Fibroblast of skin of scalp (primary cell): ENCODE measurements at regions not wholly inside any gene's neighbourhood (a gene's known extent, or its start where the extent isn't known, plus 50 kb on each side); places are given as distances from the start of the nearest gene placed in this dataset.

ENCODE experiments used
- DNase-seq: peaks from one replicate; pipeline ENCODE4 v3.0.0-alpha.2; 2013

DNA sequence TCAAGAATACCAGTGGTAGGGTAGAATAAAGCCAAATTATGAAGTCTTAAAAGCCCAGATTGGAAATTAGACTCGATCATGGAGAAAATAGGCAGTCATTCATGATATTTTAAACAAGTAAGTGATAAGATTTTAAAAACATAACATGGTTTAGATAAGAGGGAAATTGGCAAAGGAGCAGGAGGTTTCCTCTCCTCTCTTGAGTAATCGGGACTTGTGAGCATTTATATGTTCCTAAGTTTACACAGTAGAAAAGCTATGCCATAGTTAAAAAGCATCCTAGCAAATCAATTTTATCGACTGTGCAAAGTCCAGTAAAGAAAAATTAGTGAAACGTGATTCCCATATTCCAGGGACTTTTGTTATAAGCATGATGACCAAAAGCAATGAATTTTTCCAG lies 313.2 kb downstream of the AHR start:
- no peak for DNase-seq

- no peak for DNase-seq
Observed at GRCh38 chr7:17613338-17614041, 315.0 kb downstream of the AHR start.

- no peak for DNase-seq
Observed at GRCh38 chr7:17617380-17617779, 318.9 kb downstream of the AHR start.

GRCh38 chr7:17617857-17618651 lies 319.6 kb downstream of the AHR start:
- no peak for DNase-seq

- no peak for DNase-seq
Observed at GRCh38 chr7:17618652-17618974, 320.2 kb downstream of the AHR start.

- no peak for DNase-seq
Observed at GRCh38 chr7:17619196-17619818, 320.9 kb downstream of the AHR start.

- peak; percentile 17 for DNase-seq
Observed at GRCh38 chr7:17620566-17620965, 319.7 kb downstream of the SNX13 start.

GRCh38 chr7:17622451-17622850 lies 317.8 kb downstream of the SNX13 start:
- DNase-seq = no peak

- peak; percentile 43 for DNase-seq
Observed at GRCh38 chr7:17623546-17624185, 316.6 kb downstream of the SNX13 start.

DNA sequence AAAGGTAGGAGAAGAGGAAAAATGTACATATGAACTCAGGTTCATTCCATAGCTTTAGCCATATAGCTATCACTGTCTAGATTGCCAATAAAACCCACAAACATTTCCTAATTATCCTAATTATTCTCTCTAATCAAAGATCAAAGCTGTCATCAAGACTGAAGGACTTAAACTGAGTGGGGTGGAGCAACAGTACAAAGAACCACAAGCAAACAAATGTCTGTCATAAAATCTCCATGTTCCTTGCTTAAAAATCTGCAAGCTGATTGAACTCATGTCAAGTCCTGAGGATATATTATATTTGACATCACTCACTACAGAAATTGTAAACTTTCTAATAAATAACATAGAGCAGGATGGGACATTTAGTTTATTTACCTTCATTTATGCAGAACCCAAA lies 315.9 kb downstream of the SNX13 start:
- no peak for DNase-seq

DNA sequence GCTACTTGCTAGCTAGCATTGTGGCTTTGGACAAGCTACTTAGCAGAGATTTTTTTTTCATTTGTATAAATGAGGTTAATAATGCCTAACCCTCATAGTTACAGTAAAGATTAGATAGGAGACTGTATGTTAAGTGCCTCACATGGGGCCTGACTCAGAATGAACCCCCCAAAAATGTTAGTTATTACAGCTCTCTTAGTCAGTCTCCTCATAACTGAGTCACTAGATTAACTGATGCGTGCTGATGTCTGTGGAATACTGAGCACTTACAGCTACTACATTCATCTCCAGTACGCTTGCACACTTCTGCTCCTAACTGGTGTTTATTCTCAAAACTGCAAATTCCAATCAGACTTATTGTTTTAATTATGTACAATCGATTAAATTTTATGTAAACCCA lies 315.3 kb downstream of the SNX13 start:
- DNase-seq = peak; percentile 87

DNA sequence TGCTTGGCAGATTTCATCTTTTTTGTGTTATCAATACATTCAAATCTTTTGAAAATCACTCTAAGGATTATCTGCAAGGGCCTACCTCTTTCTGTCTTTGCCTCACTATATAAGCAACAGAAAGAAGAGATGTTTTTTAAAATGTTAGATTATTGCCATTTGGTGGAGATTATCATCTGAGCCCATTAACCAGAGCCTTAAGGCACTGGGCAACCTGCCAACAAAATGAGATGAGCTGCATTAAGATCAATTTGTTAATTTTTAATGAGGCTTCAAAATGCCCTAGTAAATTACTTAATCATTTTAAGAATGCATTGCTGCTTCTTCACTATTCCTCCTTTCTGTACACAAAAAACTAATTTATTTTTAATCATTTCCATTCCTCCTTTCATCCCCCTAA lies 314.1 kb downstream of the SNX13 start:
- DNase-seq = no peak

DNA sequence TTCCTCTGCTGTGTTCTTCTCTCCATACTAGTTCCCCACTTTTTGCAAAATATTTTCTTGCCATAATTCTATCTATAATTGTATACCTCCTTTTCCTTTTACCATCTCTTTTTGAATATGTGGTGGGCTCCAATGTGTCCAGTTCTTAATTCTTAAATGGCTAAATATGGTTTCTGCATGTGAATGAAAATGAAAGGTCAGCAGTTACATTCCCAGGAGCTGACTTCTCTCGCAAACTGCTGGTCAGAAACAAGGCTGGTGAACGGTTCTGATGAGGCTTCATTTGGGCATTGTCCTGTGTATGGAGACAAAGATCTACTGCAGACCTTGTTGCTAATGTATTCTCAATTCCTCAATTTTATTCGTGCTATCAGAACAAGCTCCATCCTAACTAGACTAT lies 309.2 kb downstream of the SNX13 start:
- no peak for DNase-seq

GRCh38 chr7:17632384-17632783 lies 307.9 kb downstream of the SNX13 start:
- no peak for DNase-seq

GRCh38 chr7:17633067-17633466 lies 307.2 kb downstream of the SNX13 start:
- peak; percentile 30 for DNase-seq

- no peak for DNase-seq
Observed at GRCh38 chr7:17638727-17639126, 301.6 kb downstream of the SNX13 start.

- DNase-seq = peak; percentile 30
Observed at GRCh38 chr7:17640730-17641377, 299.4 kb downstream of the SNX13 start.

DNA sequence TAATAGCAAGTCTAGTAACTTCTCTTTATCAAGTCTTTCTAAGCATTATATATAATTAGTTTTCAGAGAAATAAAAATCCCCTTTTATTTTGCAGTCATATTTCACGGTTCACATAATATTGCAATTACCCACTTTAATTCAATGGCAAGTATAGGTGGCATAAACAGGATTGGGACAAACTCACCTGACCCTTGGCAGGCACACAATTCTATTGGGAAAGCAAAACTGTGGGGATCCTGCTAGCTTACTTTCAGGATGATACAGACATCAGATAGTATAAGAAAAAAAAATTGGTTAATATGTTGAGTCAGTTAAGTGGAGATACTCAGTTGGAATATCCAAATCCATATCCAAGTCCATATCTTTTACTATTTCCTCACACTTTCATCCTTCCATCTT lies 294.8 kb downstream of the SNX13 start:
- no peak for DNase-seq

- DNase-seq = peak; percentile 72
Observed at GRCh38 chr7:17646253-17646956, 293.9 kb downstream of the SNX13 start.

GRCh38 chr7:17651341-17651740 lies 289.0 kb downstream of the SNX13 start:
- DNase-seq = peak; percentile 60

DNA sequence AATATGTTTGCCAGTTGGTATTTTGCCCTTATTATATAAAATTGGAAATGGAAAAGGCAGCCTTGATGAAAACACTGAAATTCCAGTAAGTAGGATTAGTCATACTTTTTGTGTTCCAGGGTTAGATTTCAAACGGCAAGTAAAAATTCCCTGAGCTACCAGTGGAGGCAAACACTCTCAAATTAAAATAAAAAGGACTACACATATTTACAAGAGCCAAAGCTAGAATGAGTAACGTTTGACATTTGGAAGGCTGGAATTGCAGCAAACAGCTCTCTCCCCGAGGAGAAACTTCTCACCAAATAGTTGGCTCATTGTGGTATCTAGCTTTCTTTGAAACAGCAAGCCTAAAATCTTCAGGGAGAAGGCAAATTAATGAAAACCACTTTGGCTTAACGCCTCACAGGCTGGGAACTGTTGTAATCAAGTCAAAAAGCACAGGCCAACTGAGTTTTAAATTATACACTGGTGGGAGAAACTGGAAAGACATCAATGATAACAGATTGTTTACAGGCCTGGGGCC lies 288.4 kb downstream of the SNX13 start:
- peak; percentile 95 for DNase-seq

GRCh38 chr7:17654940-17655339 lies 285.4 kb downstream of the SNX13 start:
- no peak for DNase-seq
